Skeletal muscle cell (primary cell): ENCODE measurements at regions not wholly inside any gene's neighbourhood (a gene's known extent, or its start where the extent isn't known, plus 50 kb on each side); places are given as distances from the start of the nearest gene placed in this dataset.
"Not testable (repeated sequence)": the region's sequence is repeated elsewhere in the genome, so short reads cannot be mapped to it uniquely, and the experiment has no call there.

Experiments
- DNase-seq: peaks from one replicate; pipeline ENCODE4 v3.0.0-alpha.2; 2010; ENCODE audit warnings: low read depth
- H3K4me3 ChIP-seq: 2 replicates; pipeline ENCODE4 v1.5.1; 2011; ENCODE audit warnings: low read depth, mild to moderate bottlenecking, control low read depth, low read length, moderate library complexity

GRCh38 chr2:22947741-22948140 lies 437.2 kb upstream of the KLHL29 start:
- no peak overlapping the region for H3K4me3 ChIP-seq
- no peak for DNase-seq

- H3K4me3 ChIP-seq = no peak overlapping the region
- DNase-seq = no peak
These were observed 434.5 kb upstream of the KLHL29 start for GRCh38 chr2:22950431-22950830.

- H3K4me3 ChIP-seq = no peak overlapping the region
- no peak for DNase-seq
These were observed 432.2 kb upstream of the KLHL29 start for GRCh38 chr2:22952656-22953225.

DNA sequence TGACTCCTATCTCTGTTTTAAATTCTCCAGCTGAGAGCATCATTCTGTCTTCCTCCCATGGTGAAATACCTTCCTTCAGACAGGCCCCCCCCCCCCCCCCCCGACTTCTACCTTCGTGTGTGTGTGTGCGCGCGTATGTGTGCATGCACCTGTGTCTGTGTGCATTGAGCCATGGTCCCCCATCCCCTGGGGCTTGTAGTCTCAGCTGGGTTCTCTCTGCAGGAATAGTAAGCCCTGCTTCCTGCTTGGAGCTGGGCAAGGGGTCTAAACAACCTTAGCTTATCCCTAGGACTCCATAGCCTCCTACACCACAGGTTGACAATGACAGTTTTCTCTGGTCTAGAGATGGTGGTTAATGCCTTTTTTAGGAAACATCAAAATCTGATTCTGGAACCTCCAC lies 427.5 kb upstream of the KLHL29 start:
- no peak for DNase-seq
- no peak overlapping the region for H3K4me3 ChIP-seq

DNA sequence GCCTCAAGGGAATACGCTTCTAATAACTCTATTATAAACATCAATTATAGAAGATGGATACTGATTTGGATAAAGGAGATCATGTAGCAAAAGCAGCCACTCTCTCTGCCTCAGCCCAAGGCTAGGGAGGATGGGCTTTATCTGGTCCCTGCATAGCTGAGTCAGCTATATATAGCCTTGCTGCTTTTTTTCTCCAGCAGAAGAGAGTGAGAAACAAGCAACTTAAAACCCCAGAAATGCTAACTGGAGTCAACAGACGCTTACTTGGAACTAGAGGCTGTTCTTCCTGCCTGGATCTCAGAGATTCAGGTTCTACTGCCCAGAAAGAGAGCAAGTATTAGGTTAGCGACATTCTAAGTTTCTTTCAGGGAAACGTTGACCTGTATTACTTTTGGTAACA lies 426.7 kb upstream of the KLHL29 start:
- DNase-seq = no peak
- H3K4me3 ChIP-seq = no peak overlapping the region

DNA sequence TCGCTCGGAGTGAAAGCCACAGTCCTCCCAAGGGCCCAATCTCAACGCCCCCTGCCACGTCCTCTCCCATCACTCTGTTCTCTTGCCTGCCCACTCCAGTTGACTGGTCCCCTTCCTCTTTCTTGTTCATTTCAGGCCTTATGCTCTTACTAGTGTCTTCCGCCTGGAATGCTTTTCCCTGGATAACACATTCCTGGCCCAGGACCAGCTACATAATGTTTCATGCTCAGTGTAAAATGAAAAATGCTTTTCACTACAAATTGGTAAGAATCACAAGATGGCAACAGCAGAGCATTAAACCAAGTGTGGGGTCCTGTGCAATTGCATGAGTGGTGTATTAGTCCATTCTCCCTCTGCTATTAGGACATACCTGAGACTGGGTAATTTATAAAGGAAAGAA lies 417.2 kb upstream of the KLHL29 start:
- no peak for DNase-seq
- no peak overlapping the region for H3K4me3 ChIP-seq

- DNase-seq = no peak
- H3K4me3 ChIP-seq = no peak overlapping the region
These were observed 414.5 kb upstream of the KLHL29 start for GRCh38 chr2:22970284-22970975.

DNA sequence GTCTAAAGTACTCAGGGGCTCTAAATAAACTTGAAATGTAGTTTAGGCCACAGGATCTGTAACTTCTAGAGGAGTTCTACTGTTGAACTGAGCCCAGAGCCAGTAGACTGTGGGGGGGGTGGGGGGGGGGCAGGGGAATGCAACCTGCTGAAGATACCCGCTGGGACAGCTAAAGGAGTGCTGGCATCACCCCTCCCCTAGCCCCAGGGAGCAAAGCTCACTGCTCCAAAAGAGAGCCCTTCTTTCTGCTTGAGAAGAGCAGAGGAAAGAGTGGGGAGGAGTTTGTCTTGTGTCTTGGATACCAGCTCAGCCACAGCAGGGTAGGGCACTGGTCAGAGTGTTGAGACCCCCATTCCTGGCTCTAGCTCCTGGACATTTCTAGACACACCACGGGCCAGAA lies 414.0 kb upstream of the KLHL29 start:
- DNase-seq = no peak
- H3K4me3 ChIP-seq = no peak overlapping the region

- no peak for DNase-seq
- H3K4me3 ChIP-seq = no peak overlapping the region
These were observed 403.2 kb upstream of the KLHL29 start for GRCh38 chr2:22981785-22982184.

DNA sequence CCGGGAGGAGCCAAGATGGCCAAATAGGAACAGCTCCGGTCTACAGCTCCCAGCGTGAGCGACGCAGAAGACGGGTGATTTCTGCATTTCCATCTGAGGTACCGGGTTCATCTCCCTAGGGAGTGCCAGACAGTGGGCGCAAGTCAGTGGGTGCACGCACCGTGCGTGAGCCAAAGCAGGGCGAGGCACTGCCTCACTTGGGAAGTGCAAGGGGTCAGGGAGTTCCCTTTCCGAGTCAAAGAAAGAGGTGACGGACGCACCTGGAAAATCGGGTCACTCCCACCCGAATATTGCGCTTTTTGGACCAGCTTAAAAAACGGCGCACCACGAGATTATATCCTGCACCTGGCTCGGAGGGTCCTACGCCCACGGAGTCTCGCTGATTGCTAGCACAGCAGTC lies 400.8 kb upstream of the KLHL29 start:
- not testable (repeated sequence) for H3K4me3 ChIP-seq, DNase-seq

- H3K4me3 ChIP-seq = no peak overlapping the region
- no peak for DNase-seq
These were observed 394.7 kb upstream of the KLHL29 start for GRCh38 chr2:22990246-22990645.

DNA sequence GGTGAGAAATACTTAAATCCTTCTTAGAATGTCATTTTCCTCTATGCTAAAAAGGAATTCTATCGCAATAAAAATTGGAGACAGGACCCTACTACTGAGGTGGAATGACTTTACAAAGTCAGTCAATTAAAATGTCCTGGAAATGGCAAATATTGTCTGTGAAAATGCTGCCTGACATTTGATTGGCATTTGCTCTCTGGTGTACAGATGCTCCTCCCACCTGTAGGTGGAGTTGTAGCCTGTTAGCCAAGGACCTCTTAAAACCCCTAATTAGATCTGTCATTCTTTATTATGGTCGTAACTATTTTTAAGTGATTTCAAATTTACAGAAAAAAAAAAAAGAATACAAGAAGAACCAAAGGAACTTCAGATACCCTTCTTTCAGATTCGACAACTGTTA lies 393.1 kb upstream of the KLHL29 start:
- no peak overlapping the region for H3K4me3 ChIP-seq
- DNase-seq = no peak

GRCh38 chr2:22992441-22992840 lies 392.5 kb upstream of the KLHL29 start:
- no peak for DNase-seq
- no peak overlapping the region for H3K4me3 ChIP-seq

- H3K4me3 ChIP-seq = no peak overlapping the region
- no peak for DNase-seq
These were observed 391.7 kb upstream of the KLHL29 start for GRCh38 chr2:22993250-22993649.

DNA sequence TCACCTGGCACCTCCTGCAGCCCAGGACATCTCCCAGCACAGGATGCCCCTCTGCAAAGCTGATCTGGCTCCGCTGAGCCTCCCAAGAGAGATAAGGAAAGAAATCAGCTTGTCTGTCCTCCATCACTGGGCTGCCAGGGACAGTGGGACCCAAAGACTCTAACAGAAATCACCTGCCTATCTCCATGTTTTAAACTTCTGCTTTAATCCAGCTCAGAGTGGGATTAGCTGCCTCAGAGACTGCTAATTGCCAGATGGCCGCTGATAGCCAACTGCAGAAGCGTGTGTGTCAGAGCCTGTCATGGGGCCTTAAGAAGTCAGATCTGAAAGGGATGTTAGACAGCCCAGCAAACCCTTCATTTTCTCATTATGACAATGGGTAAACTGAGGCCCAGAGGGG lies 389.4 kb upstream of the KLHL29 start:
- no peak for DNase-seq
- no peak overlapping the region for H3K4me3 ChIP-seq

- no peak for DNase-seq
- H3K4me3 ChIP-seq = no peak overlapping the region
These were observed 388.1 kb upstream of the KLHL29 start for GRCh38 chr2:22996911-22997310.

DNA sequence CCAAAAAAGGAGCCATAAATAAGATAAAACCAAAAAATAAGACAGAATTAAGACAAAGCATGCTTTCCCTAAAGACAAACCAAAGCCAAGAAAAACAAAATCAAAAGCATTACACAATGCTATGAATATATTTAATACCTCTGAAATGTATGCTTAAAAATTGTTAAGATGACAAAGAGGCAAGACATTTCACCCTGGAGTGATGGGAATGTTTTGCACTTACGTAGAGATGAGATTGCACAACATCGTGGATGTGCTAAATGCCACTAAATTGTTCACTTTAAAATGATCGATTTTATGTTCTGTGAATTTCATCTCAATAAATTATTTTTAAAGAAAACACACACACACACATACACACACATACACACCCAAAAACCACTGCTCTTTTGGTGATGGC lies 386.6 kb upstream of the KLHL29 start:
- no peak overlapping the region for H3K4me3 ChIP-seq
- DNase-seq = no peak

DNA sequence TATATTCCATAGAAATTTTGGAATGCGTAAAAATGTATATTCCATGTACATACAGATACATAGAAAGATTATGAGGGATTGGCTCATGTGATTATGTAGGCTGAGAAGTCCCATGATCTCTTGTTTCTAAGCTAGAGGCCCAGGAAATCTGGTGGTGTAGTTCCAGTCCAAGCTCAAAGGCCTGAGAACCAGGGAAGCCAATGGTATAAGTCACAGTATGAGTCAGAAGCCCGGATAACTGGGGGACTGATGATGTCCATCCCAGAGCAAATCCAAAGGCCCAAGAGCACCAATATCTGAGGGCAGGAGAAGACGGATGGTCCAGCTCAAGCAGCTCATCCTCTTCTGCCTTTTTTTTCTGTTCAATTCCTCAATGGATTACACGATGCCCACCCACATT lies 385.0 kb upstream of the KLHL29 start:
- H3K4me3 ChIP-seq = no peak overlapping the region
- no peak for DNase-seq

- no peak overlapping the region for H3K4me3 ChIP-seq
- DNase-seq = no peak
These were observed 382.7 kb upstream of the KLHL29 start for GRCh38 chr2:23002234-23002633.

DNA sequence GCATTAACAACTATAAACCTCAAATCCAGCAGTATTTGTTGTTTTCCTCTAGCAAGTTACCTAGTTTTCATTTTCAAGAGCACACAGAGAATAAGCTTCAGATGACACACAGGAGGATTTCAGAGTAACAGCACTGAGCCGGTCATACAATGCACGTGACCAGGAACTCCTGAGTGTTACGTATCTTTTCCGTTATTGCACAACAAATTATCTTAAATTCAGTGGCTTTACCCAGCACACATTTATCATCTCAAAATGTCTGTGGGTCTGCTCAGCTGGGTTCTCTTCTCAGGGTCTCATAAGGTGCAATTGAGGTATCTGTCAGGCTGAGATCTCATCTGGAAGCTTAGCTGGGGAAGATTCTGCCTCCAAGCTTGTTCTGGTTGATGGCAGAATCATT lies 379.5 kb upstream of the KLHL29 start:
- no peak for DNase-seq
- H3K4me3 ChIP-seq = no peak overlapping the region

DNA sequence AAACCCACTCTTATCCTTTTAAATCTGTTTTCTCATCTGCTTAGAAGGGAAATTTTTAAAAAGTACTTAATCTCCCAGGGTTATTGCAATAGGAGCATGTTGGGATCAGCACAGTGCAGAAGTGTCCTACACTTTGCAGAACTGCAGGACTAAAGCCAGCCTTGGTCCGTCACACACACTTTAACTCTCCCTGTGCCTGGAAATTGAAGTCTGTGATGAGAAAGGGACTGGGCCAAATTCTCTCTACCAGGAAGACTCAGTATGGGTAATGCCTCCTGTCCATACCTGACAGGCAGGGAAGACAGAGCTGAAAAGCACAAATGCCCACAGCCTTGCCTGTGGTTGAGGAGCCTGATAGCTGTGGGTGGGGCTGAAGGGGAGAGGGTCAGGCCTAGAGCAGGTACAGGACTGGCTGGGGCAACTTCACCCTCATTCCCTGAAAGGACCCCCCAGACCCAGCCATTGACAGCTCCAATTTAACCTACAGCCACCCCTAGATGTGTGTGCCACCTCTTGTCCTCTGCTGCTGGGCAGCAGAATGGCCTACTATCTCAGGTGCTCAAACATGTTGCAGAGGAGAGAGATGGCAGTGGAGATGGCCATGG lies 377.2 kb upstream of the KLHL29 start:
- no peak for DNase-seq
- no peak overlapping the region for H3K4me3 ChIP-seq
